ENCODE measurements at regions not wholly inside any gene's neighbourhood (a gene's known extent, or its start where the extent isn't known, plus 50 kb on each side); places are given as distances from the start of the nearest gene placed in this dataset.

GRCh38 chr16:86951831-86952598, 365.2 kb downstream of the C16orf95 start (continued):
- no peak for TF ChIP-seq ESRRA (IDR thresholded peaks at IDR 0.05; ENCODE audit: low read length)

GRCh38 chr16:86952769-86953168, 364.4 kb downstream of the C16orf95 start:
- Histone ChIP-seq H3K4me1 (ENCODE audit: control insufficient read depth, insufficient read depth, low read length) (no peaks in the 10 kb centered on the region), H2AFZ (ENCODE audit: control insufficient read depth, low read depth, low read length) (no peak overlapping the region), H3K36me3 (ENCODE audit: control insufficient read depth in 2 of 2, insufficient read depth in 2 of 2, low read length in 1 of 2) (no peaks in the 10 kb centered on the region), H3K9me3 (replicated peaks; ENCODE audit: control insufficient read depth, insufficient read depth, low read length) (no peaks in the 10 kb centered on the region), H3K79me2 (ENCODE audit: control insufficient read depth, insufficient read depth, low read length) (no peaks in the 10 kb centered on the region), H4K20me1 (ENCODE audit: control insufficient read depth, insufficient read depth) (no peaks in the 10 kb centered on the region), H3K9ac (ENCODE audit: control insufficient read depth, insufficient read depth, low read length) (no peak overlapping the region), H3K27ac (ENCODE audit: control insufficient read depth, insufficient read depth) (no peak overlapping the region), H3K27me3 (replicated peaks in 1 of 2; ENCODE audit: control insufficient read depth in 2 of 2, insufficient read depth in 2 of 2, low read length in 1 of 2) (no peaks in the 10 kb centered on the region), H3K4me2 (ENCODE audit: control insufficient read depth, insufficient read depth) (no peak overlapping the region), H3K4me3 (no peak overlapping the region)
- no peak for FAIRE-seq
- ChIA-PET RAD21 (ENCODE audit: unreplicated experiment) (no interaction called here), CTCF (no interaction called here), SMC1A (ENCODE audit: uncharacterized antibody, unreplicated experiment) (no interaction called here), POLR2A (no interaction called here)
- BruUV-seq (replicated peaks): no TSS peak
- in situ Hi-C loops (cut with MboI) (no loop called here), intact Hi-C loops (cut with micrococcal nuclease; ENCODE audit: unreplicated experiment) (no loop called here)
- ATAC-seq: no peak
- DNase-seq (ENCODE audit: low read depth, low spot score): no peak
- TF ChIP-seq IKZF2 (IDR thresholded peaks at IDR 0.05) (no peak), E2F4 (IDR thresholded peaks at IDR 0.05; ENCODE audit: low read depth, low read length) (no peak), IRF3 (IDR thresholded peaks at IDR 0.05) (no peak), TCF3 (IDR thresholded peaks at IDR 0.05; ENCODE audit: borderline replicate concordance, insufficient read depth, low read depth, low read length) (no peak), PRDM15 (CRISPR knock-in tag; IDR thresholded peaks at IDR 0.05) (no peak), MYB (IDR thresholded peaks at IDR 0.05; ENCODE audit: borderline replicate concordance, low read depth, low read length) (no peak), SIN3A (IDR thresholded peaks at IDR 0.05; ENCODE audit: low read depth, low read length) (no peak), ELK1 (IDR thresholded peaks at IDR 0.05; ENCODE audit: low read depth, low read length) (no peak), RUNX3 (IDR thresholded peaks at IDR 0.05; ENCODE audit: low read length) (no peak), CHD1 (IDR thresholded peaks at IDR 0.05; ENCODE audit: low read depth, low read length) (no peak), HCFC1 (IDR thresholded peaks at IDR 0.05; ENCODE audit: low read length) (no peak), TARDBP (IDR thresholded peaks at IDR 0.05; ENCODE audit: borderline replicate concordance) (no peak), ZNF217 (IDR thresholded peaks at IDR 0.05) (no peak), SMARCA5 (IDR thresholded peaks at IDR 0.05) (no peak), YY1 (IDR thresholded peaks at IDR 0.05; ENCODE audit: low read depth, low read length) (no peak), MAX (IDR thresholded peaks at IDR 0.05; ENCODE audit: low read depth, low read length) (no peak)
